Activated naive CD4-positive, alpha-beta T cell treated with anti-CD3 and anti-CD28 coated beads for 36 hours (primary cell): ENCODE measurements at regions not wholly inside any gene's neighbourhood (a gene's known extent, or its start where the extent isn't known, plus 50 kb on each side); places are given as distances from the start of the nearest gene placed in this dataset.
"Not testable (repeated sequence)": the region's sequence is repeated elsewhere in the genome, so short reads cannot be mapped to it uniquely, and the experiment has no call there.

Experiments
- CTCF ChIA-PET: fragments of 350-600 bp; sonication (Branson Sonifier 250); formaldehyde crosslinking; loops from one replicate; lab custom pipeline; 2021; ENCODE audit warnings: antibody characterized with exemption; lab: Charles Lee
- DNase-seq: peaks from one replicate; pipeline ENCODE4 v3.0.0-alpha.2; 2020
- H3K27ac Mint-ChIP-seq: one replicate; pipeline ENCODE4 v1.8.0; 2021; ENCODE audit warnings: mild to moderate bottlenecking, mixed read lengths
- H3K27me3 Mint-ChIP-seq: one replicate; pipeline ENCODE4 v1.8.0; 2021; ENCODE audit warnings: low read depth, mixed read lengths
- H3K36me3 Mint-ChIP-seq: one replicate; pipeline ENCODE4 v1.8.0; 2021; ENCODE audit warnings: low read depth, mixed read lengths
- H3K4me1 Mint-ChIP-seq: one replicate; pipeline ENCODE4 v1.8.0; 2021; ENCODE audit warnings: low read depth, mixed read lengths
- H3K4me3 Mint-ChIP-seq: one replicate; pipeline ENCODE4 v1.8.0; 2021; ENCODE audit warnings: mild to moderate bottlenecking, moderate library complexity, mixed read lengths
- H3K9me3 Mint-ChIP-seq: one replicate; pipeline ENCODE4 v1.8.0; 2021; ENCODE audit warnings: mixed read lengths
- intact Hi-C: fragments of 100-400 bp; cut with micrococcal nuclease; formaldehyde crosslinking; loops from one replicate; pipeline ENCODE4 v1.15.1; 2023

DNA sequence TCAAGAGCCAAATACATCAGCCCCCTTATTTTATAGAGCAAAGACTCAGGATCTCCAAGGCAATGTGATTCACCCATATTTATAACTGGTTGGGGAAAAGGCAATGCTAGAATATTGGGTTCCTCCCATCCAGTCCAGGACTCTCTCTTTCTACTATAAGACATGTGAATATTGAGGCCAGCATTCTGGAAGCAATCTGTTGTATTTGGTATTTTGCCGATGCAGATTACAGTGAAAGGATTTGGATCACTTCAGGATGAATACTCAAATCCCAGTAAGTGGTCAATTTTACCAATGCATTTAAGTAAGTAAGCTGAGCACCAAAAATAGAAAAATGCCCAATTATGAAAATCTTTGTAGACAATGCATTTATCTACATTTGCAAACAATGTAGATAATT lies 1834.7 kb upstream of the PIK3C3 start:
- H3K4me1 Mint-ChIP-seq: no peaks in the 10 kb centered on the region
- no peak overlapping the region for H3K27ac Mint-ChIP-seq
- H3K9me3 Mint-ChIP-seq: peaks cover 5% of the 10 kb centered on the region
- H3K4me3 Mint-ChIP-seq: no peak overlapping the region
- DNase-seq: no peak
- intact Hi-C loops: no loop called here
- CTCF ChIA-PET: no interaction called here
- no peaks in the 10 kb centered on the region for H3K27me3 Mint-ChIP-seq
- no peaks in the 10 kb centered on the region for H3K36me3 Mint-ChIP-seq

DNA sequence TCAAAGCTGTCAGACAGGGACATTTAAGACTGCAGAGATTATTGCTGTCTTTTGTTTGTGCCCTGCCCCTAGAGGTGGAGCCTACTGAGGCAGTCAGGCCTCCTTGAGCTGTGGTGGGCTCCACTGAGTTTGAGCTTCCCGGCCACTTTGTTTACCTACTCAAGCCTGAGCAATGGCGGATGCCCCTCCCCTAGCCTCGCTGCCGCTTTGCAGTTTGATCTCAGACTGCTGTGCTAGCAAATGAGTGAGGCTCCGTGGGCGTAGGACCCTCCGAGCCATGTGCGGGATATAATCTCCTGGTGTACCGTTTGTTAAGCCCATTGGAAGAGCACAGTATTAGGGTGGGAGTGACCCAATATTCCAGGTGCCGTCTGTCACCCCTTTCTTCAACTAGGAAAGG lies 1835.5 kb upstream of the PIK3C3 start:
- H3K4me3 Mint-ChIP-seq, DNase-seq, intact Hi-C loops, H3K9me3 Mint-ChIP-seq, H3K36me3 Mint-ChIP-seq, CTCF ChIA-PET, H3K27ac Mint-ChIP-seq, H3K27me3 Mint-ChIP-seq, H3K4me1 Mint-ChIP-seq: not testable (repeated sequence)

- intact Hi-C loops: no loop called here
- H3K4me3 Mint-ChIP-seq: no peak overlapping the region
- peaks cover 5% of the 10 kb centered on the region for H3K9me3 Mint-ChIP-seq
Measured at GRCh38 chr18:40110455-40110854, 1844.6 kb upstream of the PIK3C3 start.

DNA sequence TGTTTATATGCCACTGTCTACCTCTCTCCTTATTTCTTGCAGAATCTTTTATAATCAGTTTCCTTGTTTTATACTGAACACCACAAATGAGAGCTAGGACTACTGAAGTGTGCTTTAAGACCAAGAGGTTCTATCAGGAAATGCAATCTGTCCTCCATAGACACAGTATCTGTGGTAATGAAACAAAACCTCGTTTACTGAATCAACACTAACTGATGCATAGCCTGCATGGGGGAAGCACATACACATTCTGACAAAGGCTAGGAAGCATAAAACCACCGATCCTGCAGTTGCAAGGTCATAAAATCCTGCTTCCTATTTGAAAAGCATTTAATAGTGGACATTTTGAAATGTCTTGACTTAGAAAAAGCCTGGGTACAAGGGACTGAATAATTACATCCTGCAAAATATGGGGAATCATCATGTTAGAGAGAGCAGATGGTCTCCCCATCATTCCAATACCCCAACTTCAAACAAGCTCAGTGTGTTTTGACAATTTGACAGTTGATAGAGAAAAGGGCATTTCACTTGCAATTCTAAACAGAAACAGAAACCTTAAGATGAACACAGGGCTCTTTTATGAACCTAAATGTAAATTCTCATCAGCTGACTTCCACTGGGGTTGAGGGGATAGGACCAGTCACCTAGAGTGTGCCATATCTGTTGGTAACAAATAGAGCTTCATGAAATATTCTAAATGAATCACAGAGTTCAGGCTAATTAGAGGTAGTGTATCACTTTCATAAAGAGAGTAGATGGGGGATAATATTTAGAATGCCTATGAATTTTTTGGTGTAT lies 1845.6 kb upstream of the PIK3C3 start:
- intact Hi-C loops: no loop called here
- DNase-seq: no peak
- Mint-ChIP-seq H3K27me3 (no peaks in the 10 kb centered on the region), H3K4me3 (no peak overlapping the region), H3K9me3 (peaks cover 5% of the 10 kb centered on the region), H3K4me1 (no peaks in the 10 kb centered on the region), H3K36me3 (no peaks in the 10 kb centered on the region), H3K27ac (no peak overlapping the region)
- CTCF ChIA-PET: no interaction called here

More at GRCh38 chr18:40110455-40110854, 1844.6 kb upstream of the PIK3C3 start:
- CTCF ChIA-PET: no interaction called here
- Mint-ChIP-seq H3K27ac (no peak overlapping the region), H3K4me1 (no peaks in the 10 kb centered on the region), H3K27me3 (no peaks in the 10 kb centered on the region), H3K36me3 (no peaks in the 10 kb centered on the region)
- no peak for DNase-seq

- H3K36me3 Mint-ChIP-seq: no peaks in the 10 kb centered on the region
- intact Hi-C loops: no loop called here
- no peak overlapping the region for H3K27ac Mint-ChIP-seq
- H3K4me3 Mint-ChIP-seq: no peak overlapping the region
- peaks cover 5% of the 10 kb centered on the region for H3K9me3 Mint-ChIP-seq
- DNase-seq: no peak
- CTCF ChIA-PET: no interaction called here
- H3K27me3 Mint-ChIP-seq: no peaks in the 10 kb centered on the region
- H3K4me1 Mint-ChIP-seq: no peaks in the 10 kb centered on the region
Measured at GRCh38 chr18:40108596-40108995, 1846.4 kb upstream of the PIK3C3 start.

DNA sequence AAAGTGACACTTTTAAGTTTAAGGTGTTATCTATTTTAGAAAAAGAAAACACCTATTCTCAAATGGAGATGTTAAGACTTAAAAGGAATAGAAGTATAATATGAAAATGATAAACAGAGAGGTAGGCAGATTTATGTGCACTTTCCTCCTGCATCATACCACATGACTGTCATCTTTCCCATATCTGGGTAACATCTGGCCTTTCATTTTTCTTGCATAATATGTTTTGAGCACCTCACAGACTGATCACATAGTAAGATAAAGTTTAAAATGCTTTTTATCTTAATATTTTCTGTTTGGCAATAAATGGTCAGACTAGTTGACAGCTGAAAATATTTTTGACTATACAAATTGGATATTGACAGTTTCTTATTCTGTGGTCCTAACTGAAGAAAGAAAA lies 1852.1 kb upstream of the PIK3C3 start:
- CTCF ChIA-PET: no interaction called here
- no peak overlapping the region for H3K4me3 Mint-ChIP-seq
- no peak overlapping the region for H3K27ac Mint-ChIP-seq
- H3K36me3 Mint-ChIP-seq: no peaks in the 10 kb centered on the region
- H3K9me3 Mint-ChIP-seq: peaks cover 3% of the 10 kb centered on the region
- no peak for DNase-seq
- H3K27me3 Mint-ChIP-seq: no peaks in the 10 kb centered on the region
- H3K4me1 Mint-ChIP-seq: no peaks in the 10 kb centered on the region
- intact Hi-C loops: no loop called here

DNA sequence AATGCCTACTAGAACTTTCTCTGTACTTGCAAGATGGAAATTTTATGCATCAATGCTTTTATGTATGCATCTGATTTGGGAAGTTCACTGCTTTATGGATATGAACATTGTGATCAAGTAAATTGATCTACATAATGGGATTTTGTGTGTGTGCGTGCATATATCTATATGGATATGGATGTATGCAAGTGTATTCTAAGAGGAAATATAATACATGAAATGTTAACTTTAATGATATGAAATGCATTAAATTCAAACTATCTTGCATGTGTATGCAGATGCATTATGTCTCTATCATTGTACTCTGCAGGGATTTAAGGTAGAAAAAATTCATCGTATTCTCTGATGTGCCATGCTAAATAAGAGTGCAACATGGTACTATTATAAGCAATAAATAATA lies 1855.4 kb upstream of the PIK3C3 start:
- Mint-ChIP-seq H3K36me3 (no peaks in the 10 kb centered on the region), H3K9me3 (peaks cover 3% of the 10 kb centered on the region), H3K27ac (no peak overlapping the region), H3K27me3 (no peaks in the 10 kb centered on the region), H3K4me1 (no peaks in the 10 kb centered on the region), H3K4me3 (no peak overlapping the region)
- intact Hi-C loops: no loop called here
- CTCF ChIA-PET: no interaction called here
- DNase-seq: no peak

DNA sequence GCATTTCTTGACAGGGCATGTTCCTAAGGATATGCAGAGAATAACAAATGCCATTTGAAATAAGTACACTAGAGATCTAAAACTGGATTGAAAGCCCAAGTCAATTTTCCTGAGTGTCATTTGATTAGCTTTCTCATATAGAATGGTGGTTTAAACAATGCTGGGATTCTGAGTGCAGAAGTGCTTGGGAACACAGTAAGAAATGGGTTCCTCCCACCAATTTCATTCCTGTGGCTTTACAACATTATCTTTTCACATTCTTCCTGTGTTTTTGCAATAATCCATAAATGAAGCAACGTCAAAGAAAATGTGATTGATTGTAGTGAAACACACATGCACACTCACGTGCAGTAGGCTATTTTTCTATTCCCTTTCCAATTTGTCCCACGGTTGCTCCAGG lies 1858.4 kb upstream of the PIK3C3 start:
- CTCF ChIA-PET: no interaction called here
- DNase-seq: no peak
- Mint-ChIP-seq H3K27ac (no peak overlapping the region), H3K4me1 (no peaks in the 10 kb centered on the region), H3K4me3 (no peak overlapping the region), H3K36me3 (no peaks in the 10 kb centered on the region), H3K27me3 (no peaks in the 10 kb centered on the region), H3K9me3 (peaks cover 3% of the 10 kb centered on the region)
- intact Hi-C loops: no loop called here

GRCh38 chr18:40094441-40094840 lies 1860.6 kb upstream of the PIK3C3 start:
- no peak for DNase-seq
- CTCF ChIA-PET: no interaction called here
- intact Hi-C loops: no loop called here
- Mint-ChIP-seq H3K9me3 (peaks cover 2% of the 10 kb centered on the region), H3K36me3 (no peaks in the 10 kb centered on the region), H3K4me1 (no peaks in the 10 kb centered on the region), H3K27me3 (no peaks in the 10 kb centered on the region), H3K27ac (no peak overlapping the region), H3K4me3 (no peak overlapping the region)

- CTCF ChIA-PET: no interaction called here
- Mint-ChIP-seq H3K4me3 (no peak overlapping the region), H3K27me3 (no peaks in the 10 kb centered on the region), H3K4me1 (no peaks in the 10 kb centered on the region), H3K9me3 (peaks cover 9% of the 10 kb centered on the region), H3K27ac (no peak overlapping the region), H3K36me3 (no peaks in the 10 kb centered on the region)
- intact Hi-C loops: no loop called here
- DNase-seq: no peak
Measured at GRCh38 chr18:40088130-40088529, 1866.9 kb upstream of the PIK3C3 start.

GRCh38 chr18:40079786-40080185 lies 1875.2 kb upstream of the PIK3C3 start:
- intact Hi-C loops: no loop called here
- Mint-ChIP-seq H3K4me1 (no peaks in the 10 kb centered on the region), H3K27ac (no peak overlapping the region), H3K27me3 (no peaks in the 10 kb centered on the region), H3K4me3 (no peak overlapping the region), H3K9me3 (no peaks in the 10 kb centered on the region), H3K36me3 (no peaks in the 10 kb centered on the region)
- CTCF ChIA-PET: no interaction called here
- no peak for DNase-seq

DNA sequence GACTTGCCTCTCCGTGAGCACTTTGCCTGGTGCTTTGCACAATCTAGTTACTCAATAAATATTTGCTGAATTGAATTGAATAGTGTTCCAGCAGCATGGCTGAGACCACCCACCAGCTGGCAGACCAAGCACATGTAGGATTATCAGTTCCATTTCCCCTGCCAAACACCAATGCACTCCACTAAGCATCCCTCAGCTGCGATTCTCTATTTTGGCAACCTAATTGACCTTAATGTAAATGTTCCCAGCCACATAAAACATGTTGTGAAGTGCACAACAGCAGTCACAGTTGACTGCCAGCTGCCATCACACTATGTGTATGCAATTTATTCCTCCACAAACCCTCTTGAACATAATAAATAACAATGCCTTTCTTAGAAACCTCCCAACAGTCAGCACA lies 1879.4 kb upstream of the PIK3C3 start:
- Mint-ChIP-seq H3K27me3 (no peaks in the 10 kb centered on the region), H3K9me3 (no peaks in the 10 kb centered on the region), H3K4me3 (no peak overlapping the region), H3K27ac (no peak overlapping the region), H3K4me1 (no peaks in the 10 kb centered on the region), H3K36me3 (no peaks in the 10 kb centered on the region)
- CTCF ChIA-PET: no interaction called here
- DNase-seq: no peak
- intact Hi-C loops: no loop called here

GRCh38 chr18:40072761-40073160 lies 1882.3 kb upstream of the PIK3C3 start:
- peaks cover 5% of the 10 kb centered on the region for H3K9me3 Mint-ChIP-seq
- intact Hi-C loops: no loop called here
- CTCF ChIA-PET: no interaction called here
- H3K27me3 Mint-ChIP-seq: no peaks in the 10 kb centered on the region
- no peaks in the 10 kb centered on the region for H3K36me3 Mint-ChIP-seq
- no peak overlapping the region for H3K27ac Mint-ChIP-seq
- no peak for DNase-seq
- H3K4me3 Mint-ChIP-seq: no peak overlapping the region
- no peaks in the 10 kb centered on the region for H3K4me1 Mint-ChIP-seq
